Thyroid gland (tissue), 4 donors: ENCODE measurements at regions not wholly inside any gene's neighbourhood (a gene's known extent, or its start where the extent isn't known, plus 50 kb on each side); places are given as distances from the start of the nearest gene placed in this dataset.

ENCODE experiments used
- DNase-seq, 2 donors: peaks; one replicate each; pipeline ENCODE4 v3.0.0-alpha.2; 2019
- H3K27ac ChIP-seq, 3 donors: fragments of 200-600 bp; sonication (generic); 1 replicate in 2 of 3; 2 replicates in 1 of 3; pipeline ENCODE4 v1.5.1; 2016 to 2019; ENCODE audit warnings: mild to moderate bottlenecking in 1 of 3, moderate library complexity in 1 of 3
- H3K27me3 ChIP-seq: fragments of 200-600 bp; sonication (generic); one replicate; pipeline ENCODE4 v1.5.1; 2019
- H3K36me3 ChIP-seq, 2 donors: fragments of 200-600 bp; sonication (generic); one replicate each; pipeline ENCODE4 v1.5.1; 2016 to 2019
- H3K4me1 ChIP-seq, 2 donors: fragments of 200-600 bp; sonication (generic); one replicate each; pipeline ENCODE4 v1.5.1; 2017 to 2019
- H3K4me3 ChIP-seq, 3 donors: fragments of 200-600 bp; sonication (generic); replicated peaks in 1 of 3; 1 replicate in 2 of 3; 2 replicates in 1 of 3; pipeline ENCODE4 v1.5.1; 2016; ENCODE audit warnings: mild to moderate bottlenecking in 1 of 3
- H3K9me3 ChIP-seq: fragments of 200-600 bp; sonication (generic); one replicate; pipeline ENCODE4 v1.5.1; 2017
- POLR2A ChIP-seq, 2 donors: fragments of 450-650 bp; IDR thresholded peaks; one replicate each; pipeline ENCODE4 v1.6.1; 2017; ENCODE audit warnings: antibody characterized with exemption in 2 of 2, mild to moderate bottlenecking in 2 of 2, moderate library complexity in 1 of 2
- WGBS, 2 donors: methylation state at CpG; one replicate each; pipeline ENCODE4 v1.1.5; 2017; 5-methylcytosine and 5-hydroxymethylcytosine counted together
- intact Hi-C: fragments of 100-400 bp; cut with DNase I; formaldehyde crosslinking; loops from one replicate; pipeline ENCODE4 v1.15.1; 2023
- TF ChIP-seq, protein P1 (sequence below), 6 experiments: fragments of 200-600 bp in 3 of 6; fragments of 450-650 bp in 3 of 6; sonication (generic) in 3 of 6; IDR thresholded peaks; one replicate each; pipeline ENCODE4 v1.5.1; 2016 to 2019; ENCODE audit warnings: antibody characterized with exemption in 6 of 6, mild to moderate bottlenecking in 2 of 6, inconsistent platforms in 1 of 6, moderate library complexity in 1 of 6

GRCh38 chr9:22739712-22740111 lies 293.1 kb downstream of the DMRTA1 start:
- WGBS, 2 donors, result 70 to 72% methylated on average over 1 of the region's 1 CpG

GRCh38 chr9:22740781-22741180 lies 294.2 kb downstream of the DMRTA1 start:
- H3K4me3 ChIP-seq, result no peak overlapping the region
- no peak for TF ChIP-seq POLR2A (IDR thresholded peaks at IDR 0.05)
- TF ChIP-seq, protein P1, sequence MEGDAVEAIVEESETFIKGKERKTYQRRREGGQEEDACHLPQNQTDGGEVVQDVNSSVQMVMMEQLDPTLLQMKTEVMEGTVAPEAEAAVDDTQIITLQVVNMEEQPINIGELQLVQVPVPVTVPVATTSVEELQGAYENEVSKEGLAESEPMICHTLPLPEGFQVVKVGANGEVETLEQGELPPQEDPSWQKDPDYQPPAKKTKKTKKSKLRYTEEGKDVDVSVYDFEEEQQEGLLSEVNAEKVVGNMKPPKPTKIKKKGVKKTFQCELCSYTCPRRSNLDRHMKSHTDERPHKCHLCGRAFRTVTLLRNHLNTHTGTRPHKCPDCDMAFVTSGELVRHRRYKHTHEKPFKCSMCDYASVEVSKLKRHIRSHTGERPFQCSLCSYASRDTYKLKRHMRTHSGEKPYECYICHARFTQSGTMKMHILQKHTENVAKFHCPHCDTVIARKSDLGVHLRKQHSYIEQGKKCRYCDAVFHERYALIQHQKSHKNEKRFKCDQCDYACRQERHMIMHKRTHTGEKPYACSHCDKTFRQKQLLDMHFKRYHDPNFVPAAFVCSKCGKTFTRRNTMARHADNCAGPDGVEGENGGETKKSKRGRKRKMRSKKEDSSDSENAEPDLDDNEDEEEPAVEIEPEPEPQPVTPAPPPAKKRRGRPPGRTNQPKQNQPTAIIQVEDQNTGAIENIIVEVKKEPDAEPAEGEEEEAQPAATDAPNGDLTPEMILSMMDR (IDR thresholded peaks at IDR 0.05), result no peak
- DNase-seq, result no peak
- 64 to 78% methylated on average over 1 of the region's 1 CpG for WGBS, 2 donors
- no peak overlapping the region for H3K27ac ChIP-seq
- intact Hi-C loops, result no loop called here
- no peaks in the 10 kb centered on the region for H3K4me1 ChIP-seq
- H3K36me3 ChIP-seq, result no peaks in the 10 kb centered on the region
- no peaks in the 10 kb centered on the region for H3K27me3 ChIP-seq
- H3K9me3 ChIP-seq, result no peaks in the 10 kb centered on the region

More at GRCh38 chr9:22739712-22740111, 293.1 kb downstream of the DMRTA1 start:
- Histone ChIP-seq H3K27me3 (no peaks in the 10 kb centered on the region), H3K9me3 (no peaks in the 10 kb centered on the region), H3K27ac (no peak overlapping the region), H3K36me3 (no peaks in the 10 kb centered on the region), H3K4me3 (no peak overlapping the region), H3K4me1 (no peaks in the 10 kb centered on the region)
- intact Hi-C loops, result no loop called here
- TF ChIP-seq, protein P1 (IDR thresholded peaks at IDR 0.05), result no peak
- TF ChIP-seq POLR2A (IDR thresholded peaks at IDR 0.05), result no peak
- no peak for DNase-seq

GRCh38 chr9:22742401-22742800 lies 295.8 kb downstream of the DMRTA1 start:
- DNase-seq, result no peak
- intact Hi-C loops, result no loop called here
- Histone ChIP-seq H3K36me3 (no peaks in the 10 kb centered on the region), H3K4me3 (no peak overlapping the region), H3K27ac (no peak overlapping the region), H3K4me1 (no peaks in the 10 kb centered on the region), H3K27me3 (no peaks in the 10 kb centered on the region), H3K9me3 (no peaks in the 10 kb centered on the region)
- no peak for TF ChIP-seq POLR2A (IDR thresholded peaks at IDR 0.05)
- TF ChIP-seq, protein P1 (IDR thresholded peaks at IDR 0.05), result no peak

DNA sequence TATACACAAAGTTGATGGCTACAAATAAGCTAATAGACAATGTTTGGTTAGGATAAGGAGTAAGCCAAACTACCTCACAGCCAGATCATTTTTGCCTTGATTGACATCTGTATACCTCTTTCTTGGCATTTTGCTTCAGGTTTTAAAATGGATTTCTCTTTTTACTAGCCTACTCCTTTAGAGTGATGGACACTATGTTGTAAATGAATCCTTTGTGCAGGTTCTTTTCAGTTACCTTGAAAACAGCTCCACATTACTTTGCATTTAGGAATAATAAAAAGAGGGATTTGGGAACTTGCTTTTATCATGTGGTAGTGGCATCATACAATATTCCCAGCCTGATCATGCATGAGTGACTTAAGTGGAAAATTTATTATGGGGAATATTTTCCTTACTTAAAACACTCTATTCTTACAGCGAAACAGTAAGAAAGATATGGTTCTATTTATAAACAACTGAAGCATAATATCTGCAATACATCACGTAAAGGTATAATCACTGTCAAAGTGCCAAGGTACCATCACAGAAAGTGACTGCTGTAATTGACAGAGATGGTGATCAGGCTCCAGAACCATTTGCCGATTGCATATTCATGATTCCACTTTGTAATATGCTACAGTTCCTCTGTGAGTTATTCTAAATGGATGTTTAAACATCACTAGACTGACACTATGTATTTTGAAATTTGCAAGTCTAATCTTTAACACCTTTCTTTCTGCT lies 327.0 kb downstream of the DMRTA1 start:
- intact Hi-C loops, result no loop called here
- no peaks in the 10 kb centered on the region for H3K4me1 ChIP-seq
- no peak overlapping the region for H3K4me3 ChIP-seq
- TF ChIP-seq, protein P1 (IDR thresholded peaks at IDR 0.05), result no peak
- no peak for TF ChIP-seq POLR2A (IDR thresholded peaks at IDR 0.05)
- WGBS, 2 donors, result 90 to 93% methylated on average over 3 of the region's 3 CpGs
- H3K27ac ChIP-seq, result no peak overlapping the region
- DNase-seq, result no peak
- no peaks in the 10 kb centered on the region for H3K9me3 ChIP-seq
- no peaks in the 10 kb centered on the region for H3K36me3 ChIP-seq
- no peaks in the 10 kb centered on the region for H3K27me3 ChIP-seq

DNA sequence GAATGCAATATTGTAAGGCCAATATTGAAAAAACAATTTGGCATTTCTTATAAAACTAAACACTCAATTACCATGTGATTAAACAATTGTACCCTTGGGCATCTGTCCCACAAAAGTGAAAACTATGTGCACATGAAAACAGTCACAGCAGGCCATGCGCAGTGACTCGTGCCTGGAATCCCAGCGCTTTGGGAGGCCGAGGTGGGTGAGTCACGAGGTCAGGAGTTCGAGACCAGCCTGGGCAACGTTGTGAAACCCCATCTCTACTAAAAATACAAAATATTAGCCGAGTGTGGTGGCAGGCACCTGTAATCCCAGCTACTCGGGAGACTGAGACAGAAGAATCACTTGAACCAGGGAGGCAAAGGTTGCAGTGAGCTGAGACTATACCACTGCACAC lies 343.7 kb downstream of the DMRTA1 start:
- DNase-seq, result no peak
- Histone ChIP-seq H3K9me3 (no peaks in the 10 kb centered on the region), H3K36me3 (no peaks in the 10 kb centered on the region), H3K4me1 (no peaks in the 10 kb centered on the region), H3K27ac (no peak overlapping the region), H3K27me3 (no peaks in the 10 kb centered on the region), H3K4me3 (no peak overlapping the region)
- TF ChIP-seq POLR2A (IDR thresholded peaks at IDR 0.05), result no peak
- TF ChIP-seq, protein P1 (IDR thresholded peaks at IDR 0.05), result no peak
- intact Hi-C loops, result no loop called here
- 89% methylated on average over 9 of the region's 9 CpGs for WGBS, 2 donors
